Activated naive CD8-positive, alpha-beta T cell treated with anti-CD3 and anti-CD28 coated beads for 36 hours (primary cell): ENCODE measurements at regions not wholly inside any gene's neighbourhood (a gene's known extent, or its start where the extent isn't known, plus 50 kb on each side); places are given as distances from the start of the nearest gene placed in this dataset.

Experiments used
- DNase-seq: peaks from one replicate; pipeline ENCODE4 v3.0.0; 2021
- H3K27ac Mint-ChIP-seq: one replicate; pipeline ENCODE4 v1.8.0; 2022; ENCODE audit warnings: mild to moderate bottlenecking, moderate library complexity, mixed read lengths
- H3K27me3 Mint-ChIP-seq: one replicate; pipeline ENCODE4 v1.8.0; 2022; ENCODE audit warnings: mild to moderate bottlenecking, mixed read lengths
- H3K36me3 Mint-ChIP-seq: one replicate; pipeline ENCODE4 v1.8.0; 2021; ENCODE audit warnings: mild to moderate bottlenecking, mixed read lengths
- H3K4me1 Mint-ChIP-seq: one replicate; pipeline ENCODE4 v1.8.0; 2021; ENCODE audit warnings: mixed read lengths
- H3K4me3 Mint-ChIP-seq: one replicate; pipeline ENCODE4 v1.8.0; 2022; ENCODE audit warnings: mild to moderate bottlenecking, moderate library complexity, mixed read lengths
- H3K9me3 Mint-ChIP-seq: one replicate; pipeline ENCODE4 v1.8.0; 2022; ENCODE audit warnings: mixed read lengths

DNA sequence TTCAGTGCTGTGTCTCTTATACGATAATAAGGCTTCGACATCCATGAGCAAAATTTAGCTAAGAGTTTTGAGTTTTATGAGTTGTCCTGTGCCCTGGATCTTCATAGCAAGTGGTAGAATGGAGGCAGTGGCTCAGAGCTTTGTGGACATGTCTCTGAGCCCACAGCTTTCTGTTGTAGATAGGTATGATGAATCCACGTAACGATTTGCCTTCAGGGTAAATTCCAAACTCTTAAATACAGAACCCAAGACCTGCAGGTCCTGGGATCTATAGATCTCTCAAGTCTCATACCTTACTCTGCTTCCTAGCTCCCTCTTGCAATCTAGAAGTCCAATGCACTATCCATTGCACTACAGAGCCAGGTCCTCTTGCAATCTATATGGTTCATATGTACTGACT is 59.5 kb upstream of the TLE4 start:
- DNase-seq: no peak
- peaks cover 8% of the 10 kb centered on the region for H3K27me3 Mint-ChIP-seq
- H3K4me1 Mint-ChIP-seq: peaks cover 2% of the 10 kb centered on the region
- no peak overlapping the region for H3K27ac Mint-ChIP-seq
- no peaks in the 10 kb centered on the region for H3K36me3 Mint-ChIP-seq
- no peak overlapping the region for H3K4me3 Mint-ChIP-seq
- H3K9me3 Mint-ChIP-seq: no peaks in the 10 kb centered on the region
